ENCODE measurements at regions not wholly inside any gene's neighbourhood (a gene's known extent, or its start where the extent isn't known, plus 50 kb on each side); places are given as distances from the start of the nearest gene placed in this dataset.

GRCh38 chr7:149625340-149625946, 127.8 kb upstream of the ZNF746 start:
- TF ChIP-seq CTCF (IDR thresholded peaks at IDR 0.05; ENCODE audit: low read depth, low read length, missing input control) = peak; percentile 47
- TF ChIP-seq YY1 (IDR thresholded peaks at IDR 0.05) = no peak
- no peak for TF ChIP-seq TAF1 (conservative IDR thresholded peaks at IDR 0.05)
- TF ChIP-seq JUND (IDR thresholded peaks at IDR 0.05) = no peak
- TF ChIP-seq GABPA (IDR thresholded peaks at IDR 0.05 in 1 of 2, conservative IDR thresholded peaks at IDR 0.05 in 1 of 2) = no peak
- TF ChIP-seq RAD21 (IDR thresholded peaks at IDR 0.05) = peak; percentile 43 to 61
- no peak for TF ChIP-seq FOXA1 (IDR thresholded peaks at IDR 0.05)
- TF ChIP-seq MAX (IDR thresholded peaks at IDR 0.05) = no peak
